CD14-positive monocyte (primary cell): ENCODE measurements at regions not wholly inside any gene's neighbourhood (a gene's known extent, or its start where the extent isn't known, plus 50 kb on each side); places are given as distances from the start of the nearest gene placed in this dataset.

ENCODE experiments used
- DNase-seq, 3 donors: peaks; one replicate each; pipeline ENCODE4 v3.0.0-alpha.2; 2011 to 2022
- H2AFZ ChIP-seq: 2 replicates; pipeline ENCODE4 v1.6.0; 2012; ENCODE audit warnings: mild to moderate bottlenecking, low read depth, low read length, inconsistent platforms; ENCODE audit not compliant: insufficient read depth, poor library complexity, severe bottlenecking
- H3K27ac ChIP-seq, 2 donors: 1 replicate in 1 of 2; 2 replicates in 1 of 2; pipeline ENCODE4 v1.5.1; 2012 to 2013; ENCODE audit warnings: low read length in 2 of 2, control low read depth in 1 of 2, inconsistent platforms in 1 of 2, low read depth in 1 of 2, mild to moderate bottlenecking in 1 of 2
- H3K27me3 ChIP-seq, 2 donors: one replicate each; pipeline versions ENCODE4 v1.6.0 to v1.6.1; 2011 to 2013; ENCODE audit warnings: low read length in 2 of 2; ENCODE audit not compliant: control insufficient read depth in 2 of 2, insufficient read depth in 2 of 2
- H3K36me3 ChIP-seq, 2 donors: replicated peaks in 1 of 2; 1 replicate in 1 of 2; 2 replicates in 1 of 2; pipeline versions ENCODE4 v1.5.1 to v1.6.1; 2012 to 2013; ENCODE audit warnings: low read length in 2 of 2, control low read depth in 1 of 2, inconsistent platforms in 1 of 2, mild to moderate bottlenecking in 1 of 2; ENCODE audit not compliant: insufficient read depth in 2 of 2, control insufficient read depth in 1 of 2
- H3K4me1 ChIP-seq, 2 donors: 1 replicate in 1 of 2; 2 replicates in 1 of 2; pipeline versions ENCODE4 v1.5.1 to v1.6.1; 2012 to 2013; ENCODE audit warnings: low read length in 2 of 2, control low read depth in 1 of 2, inconsistent platforms in 1 of 2, mild to moderate bottlenecking in 1 of 2, moderate library complexity in 1 of 2; ENCODE audit not compliant: insufficient read depth in 2 of 2, control insufficient read depth in 1 of 2
- H3K4me2 ChIP-seq: replicated peaks from 2 replicates; pipeline ENCODE3; 2012; ENCODE audit warnings: low read length, moderate library complexity, mild to moderate bottlenecking; ENCODE audit not compliant: poor library complexity, severe bottlenecking; ENCODE audit errors: extremely low read depth
- H3K4me3 ChIP-seq, 3 experiments: fragments of 200-600 bp in 1 of 3; sonication (generic) in 1 of 3; replicated peaks in 1 of 3; 1 replicate in 2 of 3; 2 replicates in 1 of 3; pipeline ENCODE4 v1.5.1; 2011 to 2013; ENCODE audit warnings: low read length in 3 of 3, mild to moderate bottlenecking in 3 of 3, control low read depth in 2 of 3, low read depth in 2 of 3, inconsistent platforms in 1 of 3, moderate library complexity in 1 of 3
- H3K79me2 ChIP-seq: 2 replicates; pipeline ENCODE4 v1.6.0; 2012; ENCODE audit warnings: mild to moderate bottlenecking, control low read depth, inconsistent platforms, low read length, moderate library complexity; ENCODE audit not compliant: insufficient read depth
- H3K9ac ChIP-seq: 2 replicates; pipeline ENCODE4 v1.6.0; 2017; ENCODE audit warnings: low read length, mild to moderate bottlenecking; ENCODE audit not compliant: insufficient read depth, poor library complexity, severe bottlenecking
- H3K9me3 ChIP-seq, 2 donors: replicated peaks in 1 of 2; 1 replicate in 1 of 2; 2 replicates in 1 of 2; pipeline versions ENCODE4 v1.5.1 to v1.6.1; 2012 to 2013; ENCODE audit warnings: low read length in 2 of 2, control low read depth in 1 of 2; ENCODE audit not compliant: control insufficient read depth in 1 of 2, insufficient read depth in 1 of 2
- H4K20me1 ChIP-seq: 2 replicates; pipeline ENCODE4 v1.6.0; 2012; ENCODE audit warnings: mild to moderate bottlenecking, low read length, control low read depth, moderate library complexity; ENCODE audit not compliant: insufficient read depth
- H3K27ac Mint-ChIP-seq, 7 donors: one replicate each; pipeline ENCODE4 v1.8.0; 2020; ENCODE audit warnings: mild to moderate bottlenecking in 7 of 7, mixed read lengths in 7 of 7, moderate library complexity in 6 of 7, inconsistent platforms in 2 of 7
- H3K27me3 Mint-ChIP-seq, 3 donors: one replicate each; pipeline ENCODE4 v1.8.0; 2021 to 2022; ENCODE audit warnings: low read depth in 3 of 3, mild to moderate bottlenecking in 3 of 3, mixed read lengths in 3 of 3, moderate library complexity in 3 of 3, inconsistent platforms in 1 of 3
- H3K36me3 Mint-ChIP-seq, 2 donors: one replicate each; pipeline ENCODE4 v1.8.0; 2020; ENCODE audit warnings: mixed read lengths in 2 of 2, inconsistent platforms in 1 of 2, mild to moderate bottlenecking in 1 of 2
- H3K4me1 Mint-ChIP-seq: one replicate; pipeline ENCODE4 v1.8.0; 2020; ENCODE audit warnings: mild to moderate bottlenecking, mixed read lengths
- H3K4me3 Mint-ChIP-seq, 2 donors: one replicate each; pipeline ENCODE4 v1.8.0; 2020; ENCODE audit warnings: mild to moderate bottlenecking in 2 of 2, mixed read lengths in 2 of 2, moderate library complexity in 1 of 2
- H3K9me3 Mint-ChIP-seq, 7 donors: one replicate each; pipeline ENCODE4 v1.8.0; 2020 to 2022; ENCODE audit warnings: mixed read lengths in 7 of 7, mild to moderate bottlenecking in 6 of 7, moderate library complexity in 6 of 7, inconsistent platforms in 2 of 7
- WGBS: methylation state at CpG from one replicate; pipeline ENCODE4 v1.1.5; 2013; ENCODE audit warnings: missing lambda C conversion rate; ENCODE audit not compliant: insufficient coverage; 5-methylcytosine and 5-hydroxymethylcytosine counted together
- intact Hi-C, 2 donors: fragments of 100-400 bp; cut with micrococcal nuclease; formaldehyde crosslinking; loops; one replicate each; pipeline versions ENCODE4 v1.15.0 to v1.15.1; 2023
- TF ChIP-seq, protein P1 (sequence below): fragments of 200-600 bp; IDR thresholded peaks from one replicate; pipeline ENCODE4 v1.8.0; 2022; ENCODE audit warnings: antibody characterized with exemption, mild to moderate bottlenecking

DNA sequence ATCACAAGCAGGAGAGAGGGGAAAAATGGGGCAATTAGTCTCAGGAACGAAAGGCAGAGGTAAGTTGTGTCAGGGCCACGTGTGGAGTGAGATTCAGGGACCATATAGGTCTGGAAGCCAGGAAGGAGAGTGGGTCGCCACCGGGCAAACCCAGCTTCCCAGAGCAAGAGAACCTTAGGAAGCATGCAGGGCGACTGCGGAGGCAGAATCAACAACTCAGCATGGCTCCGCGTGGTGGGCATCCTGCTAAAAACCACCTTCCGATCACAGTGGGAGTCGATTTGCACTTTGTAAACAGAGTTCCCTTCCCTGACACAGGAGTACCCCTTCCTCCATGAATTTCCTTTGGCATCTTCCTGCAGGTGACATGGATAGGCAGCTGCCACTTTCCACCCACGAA lies 114.6 kb downstream of the TTC32 start:
- intact Hi-C loops, result no loop called here
- Mint-ChIP-seq H3K9me3 (peaks cover 0 to 7% (median 2%) of the 10 kb centered on the region in 7 donors), H3K4me1 (peaks cover 15% of the 10 kb centered on the region), H3K27ac (peak overlapping the region in 3 of 7 donors; percentile 21 to 69 (median 39)), H3K36me3 (no peaks in the 10 kb centered on the region), H3K4me3 (no peak overlapping the region), H3K27me3 (peaks cover 1 to 6% (median 6%) of the 10 kb centered on the region in 3 donors)
- H3K4me2 ChIP-seq, result no peak overlapping the region
- no peaks in the 10 kb centered on the region for H3K36me3 ChIP-seq
- TF ChIP-seq, protein P1, sequence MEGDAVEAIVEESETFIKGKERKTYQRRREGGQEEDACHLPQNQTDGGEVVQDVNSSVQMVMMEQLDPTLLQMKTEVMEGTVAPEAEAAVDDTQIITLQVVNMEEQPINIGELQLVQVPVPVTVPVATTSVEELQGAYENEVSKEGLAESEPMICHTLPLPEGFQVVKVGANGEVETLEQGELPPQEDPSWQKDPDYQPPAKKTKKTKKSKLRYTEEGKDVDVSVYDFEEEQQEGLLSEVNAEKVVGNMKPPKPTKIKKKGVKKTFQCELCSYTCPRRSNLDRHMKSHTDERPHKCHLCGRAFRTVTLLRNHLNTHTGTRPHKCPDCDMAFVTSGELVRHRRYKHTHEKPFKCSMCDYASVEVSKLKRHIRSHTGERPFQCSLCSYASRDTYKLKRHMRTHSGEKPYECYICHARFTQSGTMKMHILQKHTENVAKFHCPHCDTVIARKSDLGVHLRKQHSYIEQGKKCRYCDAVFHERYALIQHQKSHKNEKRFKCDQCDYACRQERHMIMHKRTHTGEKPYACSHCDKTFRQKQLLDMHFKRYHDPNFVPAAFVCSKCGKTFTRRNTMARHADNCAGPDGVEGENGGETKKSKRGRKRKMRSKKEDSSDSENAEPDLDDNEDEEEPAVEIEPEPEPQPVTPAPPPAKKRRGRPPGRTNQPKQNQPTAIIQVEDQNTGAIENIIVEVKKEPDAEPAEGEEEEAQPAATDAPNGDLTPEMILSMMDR, result no peak
- WGBS, result 78% methylated on average over 11 of the region's 11 CpGs
- H3K9me3 ChIP-seq, result no peaks in the 10 kb centered on the region
- H3K4me3 ChIP-seq, result no peak overlapping the region
- H3K9ac ChIP-seq, result no peak overlapping the region
- H3K27ac ChIP-seq, result peak overlapping the region in 1 of 2 donors; percentile 54
- H3K27me3 ChIP-seq, result no peaks in the 10 kb centered on the region
- no peaks in the 10 kb centered on the region for H4K20me1 ChIP-seq
- no peak for DNase-seq
- H3K79me2 ChIP-seq, result no peaks in the 10 kb centered on the region
- peaks cover 13 to 15% of the 10 kb centered on the region in 2 donors for H3K4me1 ChIP-seq
- peak overlapping the region; percentile 88 for H2AFZ ChIP-seq

DNA sequence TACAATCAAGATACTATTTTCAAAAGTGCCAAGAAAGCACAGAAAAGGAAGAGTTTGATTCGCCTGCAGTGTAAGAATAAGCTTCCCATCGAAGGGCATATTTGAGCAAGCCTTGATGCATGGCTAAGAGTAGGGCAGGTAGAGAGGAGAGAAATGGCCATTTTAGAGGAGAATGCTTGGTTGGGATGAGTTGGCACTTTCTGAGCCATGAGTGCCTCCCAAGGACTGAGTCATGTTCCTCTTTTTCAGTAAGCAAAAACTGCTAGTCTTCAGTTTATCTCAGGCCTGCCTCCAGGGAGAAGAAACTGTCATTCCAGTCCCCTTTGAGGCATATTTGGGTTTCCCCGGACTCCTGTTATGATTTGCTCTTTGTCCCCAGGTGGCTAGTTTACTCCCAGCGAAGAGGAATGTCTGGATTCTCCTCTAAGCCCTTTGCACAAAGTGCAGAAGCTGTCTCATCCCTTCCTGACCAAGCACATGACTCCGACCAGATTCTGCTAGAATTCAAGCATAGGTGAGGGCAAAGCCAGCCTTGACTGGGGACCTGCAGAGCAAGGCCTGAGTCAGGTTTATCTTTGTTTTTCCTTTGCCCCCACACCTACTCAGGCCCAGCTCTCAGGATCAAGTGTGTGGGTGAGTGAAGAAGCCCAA lies 115.2 kb downstream of the TTC32 start:
- Histone ChIP-seq H4K20me1 (no peaks in the 10 kb centered on the region), H3K9ac (no peak overlapping the region), H3K4me3 (no peak overlapping the region), H3K27me3 (no peaks in the 10 kb centered on the region), H3K27ac (peak overlapping the region in 1 of 2 donors; percentile 54), H3K4me1 (peaks cover 13 to 15% of the 10 kb centered on the region in 2 donors), H3K4me2 (peak overlapping the region; percentile 6), H3K79me2 (no peaks in the 10 kb centered on the region), H3K9me3 (no peaks in the 10 kb centered on the region), H3K36me3 (no peaks in the 10 kb centered on the region), H2AFZ (peak overlapping the region; percentile 88)
- Mint-ChIP-seq H3K9me3 (peaks cover 0 to 7% (median 2%) of the 10 kb centered on the region in 7 donors), H3K4me1 (peaks cover 15% of the 10 kb centered on the region), H3K27ac (peak overlapping the region; percentile 21 to 83 (median 51)), H3K4me3 (no peak overlapping the region), H3K27me3 (peaks cover 3 to 6% (median 6%) of the 10 kb centered on the region in 3 donors), H3K36me3 (no peaks in the 10 kb centered on the region)
- DNase-seq, result peak; percentile 34 to 60 (median 57)
- 53% methylated on average over 4 of the region's 5 CpGs for WGBS
- intact Hi-C loops, result no loop called here
- TF ChIP-seq, protein P1, result no peak
